NCI-H2227 (cell line): ENCODE measurements at regions not wholly inside any gene's neighbourhood (a gene's known extent, or its start where the extent isn't known, plus 50 kb on each side); places are given as distances from the start of the nearest gene placed in this dataset.
"Not testable (repeated sequence)": the region's sequence is repeated elsewhere in the genome, so short reads cannot be mapped to it uniquely, and the experiment has no call there.

Experiments used
- DNase-seq: peaks from one replicate; lab custom pipeline; 2025; ENCODE audit not compliant: unreplicated experiment; lab: John Stamatoyannopoulos, UW

- no peak for DNase-seq
These were observed 655.2 kb downstream of the FAM133A start for GRCh38 chrX:94329182-94329581.

GRCh38 chrX:94341730-94342129, 667.7 kb downstream of the FAM133A start:
- DNase-seq, result not testable (repeated sequence)

- DNase-seq, result no peak
These were observed 687.2 kb downstream of the FAM133A start for GRCh38 chrX:94361241-94361640.

- DNase-seq, result no peak
These were observed 691.7 kb downstream of the FAM133A start for GRCh38 chrX:94365736-94366135.

- DNase-seq, result no peak
These were observed 692.6 kb downstream of the FAM133A start for GRCh38 chrX:94366616-94367015.

GRCh38 chrX:94389044-94389443, 715.0 kb downstream of the FAM133A start:
- no peak for DNase-seq

- DNase-seq, result no peak
These were observed 726.5 kb downstream of the FAM133A start for GRCh38 chrX:94400488-94400887.

- DNase-seq, result no peak
These were observed 727.4 kb downstream of the FAM133A start for GRCh38 chrX:94401426-94401825.

GRCh38 chrX:94414746-94415145, 740.7 kb downstream of the FAM133A start:
- no peak for DNase-seq

GRCh38 chrX:94418065-94418464, 744.1 kb downstream of the FAM133A start:
- no peak for DNase-seq

GRCh38 chrX:94424456-94424855, 750.5 kb downstream of the FAM133A start:
- DNase-seq, result no peak

- no peak for DNase-seq
These were observed 756.1 kb downstream of the FAM133A start for GRCh38 chrX:94430091-94430490.

GRCh38 chrX:94435799-94436198, 761.8 kb downstream of the FAM133A start:
- no peak for DNase-seq

- DNase-seq, result no peak
These were observed 780.2 kb downstream of the FAM133A start for GRCh38 chrX:94454159-94454558.

- no peak for DNase-seq
These were observed 780.6 kb downstream of the FAM133A start for GRCh38 chrX:94454606-94455005.

- no peak for DNase-seq
These were observed 781.8 kb downstream of the FAM133A start for GRCh38 chrX:94455782-94456181.

GRCh38 chrX:94492541-94492940, 818.5 kb downstream of the FAM133A start:
- DNase-seq, result no peak

- no peak for DNase-seq
These were observed 819.4 kb downstream of the FAM133A start for GRCh38 chrX:94493405-94493804.

- no peak for DNase-seq
These were observed 837.6 kb downstream of the FAM133A start for GRCh38 chrX:94511564-94511963.

- DNase-seq, result no peak
These were observed 841.0 kb downstream of the FAM133A start for GRCh38 chrX:94515009-94515408.

- DNase-seq, result no peak
These were observed 850.9 kb downstream of the FAM133A start for GRCh38 chrX:94524867-94525266.

- DNase-seq, result no peak
These were observed 871.7 kb downstream of the FAM133A start for GRCh38 chrX:94545722-94546121.

- no peak for DNase-seq
These were observed 877.8 kb downstream of the FAM133A start for GRCh38 chrX:94551831-94552230.

- DNase-seq, result no peak
These were observed 886.9 kb downstream of the FAM133A start for GRCh38 chrX:94560930-94561329.
